Bone marrow (tissue), 2 donors: ENCODE measurements at regions not wholly inside any gene's neighbourhood (a gene's known extent, or its start where the extent isn't known, plus 50 kb on each side); places are given as distances from the start of the nearest gene placed in this dataset.
"Not testable (repeated sequence)": the region's sequence is repeated elsewhere in the genome, so short reads cannot be mapped to it uniquely, and the experiment has no call there.

ENCODE experiments used
- DNase-seq, 2 donors: peaks; one replicate each; lab custom pipeline; 2025; lab: John Stamatoyannopoulos, UW

- not testable (repeated sequence) for DNase-seq
Measured at GRCh38 chr11:92027136-92027535, 197.5 kb upstream of the FAT3 start.

- DNase-seq: no peak
Measured at GRCh38 chr11:92026664-92027063, 198.0 kb upstream of the FAT3 start.

- no peak for DNase-seq
Measured at GRCh38 chr11:92024788-92025187, 199.8 kb upstream of the FAT3 start.

GRCh38 chr11:92022499-92022898 lies 202.1 kb upstream of the FAT3 start:
- DNase-seq: no peak

- DNase-seq: no peak
Measured at GRCh38 chr11:92018332-92018731, 206.3 kb upstream of the FAT3 start.

- no peak for DNase-seq
Measured at GRCh38 chr11:92008249-92008648, 216.4 kb upstream of the FAT3 start.

- DNase-seq: no peak
Measured at GRCh38 chr11:92002568-92002967, 222.1 kb upstream of the FAT3 start.

GRCh38 chr11:91998481-91998880 lies 226.1 kb upstream of the FAT3 start:
- DNase-seq: no peak

GRCh38 chr11:91997226-91997625 lies 227.4 kb upstream of the FAT3 start:
- DNase-seq: no peak

GRCh38 chr11:91996526-91996925 lies 228.1 kb upstream of the FAT3 start:
- no peak for DNase-seq

- not testable (repeated sequence) for DNase-seq
Measured at GRCh38 chr11:91988443-91988842, 236.2 kb upstream of the FAT3 start.

GRCh38 chr11:91986218-91986617 lies 238.4 kb upstream of the FAT3 start:
- no peak for DNase-seq

GRCh38 chr11:91984033-91984584 lies 240.5 kb upstream of the FAT3 start:
- DNase-seq: no peak

GRCh38 chr11:91981995-91982394 lies 242.6 kb upstream of the FAT3 start:
- DNase-seq: no peak

- no peak for DNase-seq
Measured at GRCh38 chr11:91979775-91980174, 244.8 kb upstream of the FAT3 start.

- no peak for DNase-seq
Measured at GRCh38 chr11:91978747-91979146, 245.9 kb upstream of the FAT3 start.

- no peak for DNase-seq
Measured at GRCh38 chr11:91972665-91973266, 251.9 kb upstream of the FAT3 start.

GRCh38 chr11:91970624-91971023 lies 254.0 kb upstream of the FAT3 start:
- no peak for DNase-seq

GRCh38 chr11:91969486-91969885 lies 255.1 kb upstream of the FAT3 start:
- DNase-seq: no peak

- no peak for DNase-seq
Measured at GRCh38 chr11:91967691-91968045, 256.9 kb upstream of the FAT3 start.

GRCh38 chr11:91967026-91967690 lies 257.5 kb upstream of the FAT3 start:
- DNase-seq: no peak

- no peak for DNase-seq
Measured at GRCh38 chr11:91966368-91966767, 258.2 kb upstream of the FAT3 start.

GRCh38 chr11:91960770-91961169 lies 263.8 kb upstream of the FAT3 start:
- DNase-seq: no peak

GRCh38 chr11:91959411-91959810 lies 265.2 kb upstream of the FAT3 start:
- no peak for DNase-seq
